Mammary epithelial cell (primary cell): ENCODE measurements at regions not wholly inside any gene's neighbourhood (a gene's known extent, or its start where the extent isn't known, plus 50 kb on each side); places are given as distances from the start of the nearest gene placed in this dataset.

Experiments
- CTCF ChIP-seq, 2 donors: IDR thresholded peaks in 1 of 2; conservative IDR thresholded peaks in 1 of 2; 2 replicates each; pipeline ENCODE4 v1.5.1; 2011 to 2012; ENCODE audit warnings: inconsistent platforms in 2 of 2, low read length in 2 of 2, mild to moderate bottlenecking in 2 of 2, control low read depth in 1 of 2, low read depth in 1 of 2; ENCODE audit not compliant: insufficient read depth in 1 of 2; ENCODE audit errors: extremely low read depth in 1 of 2
- EZH2 ChIP-seq: IDR thresholded peaks from 2 replicates; pipeline ENCODE4 v1.6.1; 2012; ENCODE audit warnings: low read length, inconsistent platforms, borderline replicate concordance

GRCh38 chrX:13102636-13103035, 58.2 kb upstream of the FAM9C start:
- TF ChIP-seq CTCF (conservative IDR thresholded peaks at IDR 0.05 in 1 of 2, IDR thresholded peaks at IDR 0.05 in 1 of 2; ENCODE audit: extremely low read depth in 1 of 2, insufficient read depth in 1 of 2, low read depth in 1 of 2, low read length in 2 of 2) (no peak), EZH2 (no peak)
